ENCODE measurements at regions not wholly inside any gene's neighbourhood (a gene's known extent, or its start where the extent isn't known, plus 50 kb on each side); places are given as distances from the start of the nearest gene placed in this dataset.

DNA sequence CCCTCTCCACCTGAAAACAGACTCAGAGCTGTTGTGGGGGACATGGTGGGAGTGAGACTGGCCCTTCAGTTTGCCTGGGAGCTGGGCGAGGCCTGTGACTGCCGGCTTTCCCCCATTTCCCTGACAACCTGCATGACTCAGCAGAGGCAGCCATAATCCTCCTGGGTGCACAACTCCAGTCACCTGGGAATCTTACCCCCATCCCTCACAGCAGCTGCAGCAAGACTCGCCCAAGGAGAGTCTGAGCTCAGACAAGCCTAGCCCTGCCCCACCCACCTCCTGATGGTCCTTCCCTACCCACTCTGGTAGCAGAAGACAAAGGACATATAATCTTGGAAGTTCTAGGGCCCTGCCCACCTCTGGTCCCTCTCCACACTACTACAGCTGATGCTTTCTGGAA is 207.3 kb upstream of the ARID2 start:
- no peak for TF ChIP-seq GATA2 (IDR thresholded peaks at IDR 0.05; ENCODE audit: low read depth, low read length)
- no peak for TF ChIP-seq GATA3 (IDR thresholded peaks at IDR 0.05; ENCODE audit: low read depth, low read length)
